GM12864 (cell line): ENCODE measurements at regions not wholly inside any gene's neighbourhood (a gene's known extent, or its start where the extent isn't known, plus 50 kb on each side); places are given as distances from the start of the nearest gene placed in this dataset.

Experiments used
- DNase-seq: peaks from one replicate; pipeline ENCODE4 v3.0.0-alpha.2; 2011; ENCODE audit warnings: low read depth
- H3K4me3 ChIP-seq: 2 replicates; pipeline ENCODE4 v1.5.1; 2011; ENCODE audit warnings: mild to moderate bottlenecking, low read depth, low read length, control low read depth
- CTCF ChIP-seq: IDR thresholded peaks from 2 replicates; pipeline ENCODE4 v1.5.1; 2011; ENCODE audit warnings: low read depth, mild to moderate bottlenecking, moderate library complexity, low read length, control low read depth, inconsistent platforms; ENCODE audit errors: missing control alignments

DNA sequence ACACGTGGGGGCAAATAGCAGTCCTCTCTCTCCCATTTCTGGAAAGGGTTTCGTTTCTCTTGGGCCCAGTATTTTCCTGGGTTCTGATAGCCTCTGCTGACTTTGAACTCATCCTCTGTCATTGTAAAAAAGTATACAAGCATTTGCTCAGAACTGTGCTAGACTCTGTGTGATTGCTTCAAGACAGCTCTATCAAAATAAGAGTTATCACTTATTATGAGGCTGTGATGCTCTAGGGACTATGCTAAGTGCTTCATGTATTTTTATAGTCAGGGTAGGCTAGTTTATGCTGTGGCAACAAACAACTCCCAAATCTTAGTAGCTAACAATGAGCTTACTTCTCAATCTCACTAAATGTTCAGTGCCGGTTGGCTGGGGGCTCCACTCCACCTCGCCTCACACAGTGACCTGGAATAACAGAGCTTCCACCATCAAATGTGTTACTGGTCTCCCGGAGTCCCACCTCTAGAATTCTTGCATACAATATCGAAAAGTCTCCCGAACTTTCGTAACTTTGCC, 110.8 kb upstream of the CDC42EP3 start:
- no peak for DNase-seq
- no peak overlapping the region for H3K4me3 ChIP-seq
- TF ChIP-seq CTCF = no peak

DNA sequence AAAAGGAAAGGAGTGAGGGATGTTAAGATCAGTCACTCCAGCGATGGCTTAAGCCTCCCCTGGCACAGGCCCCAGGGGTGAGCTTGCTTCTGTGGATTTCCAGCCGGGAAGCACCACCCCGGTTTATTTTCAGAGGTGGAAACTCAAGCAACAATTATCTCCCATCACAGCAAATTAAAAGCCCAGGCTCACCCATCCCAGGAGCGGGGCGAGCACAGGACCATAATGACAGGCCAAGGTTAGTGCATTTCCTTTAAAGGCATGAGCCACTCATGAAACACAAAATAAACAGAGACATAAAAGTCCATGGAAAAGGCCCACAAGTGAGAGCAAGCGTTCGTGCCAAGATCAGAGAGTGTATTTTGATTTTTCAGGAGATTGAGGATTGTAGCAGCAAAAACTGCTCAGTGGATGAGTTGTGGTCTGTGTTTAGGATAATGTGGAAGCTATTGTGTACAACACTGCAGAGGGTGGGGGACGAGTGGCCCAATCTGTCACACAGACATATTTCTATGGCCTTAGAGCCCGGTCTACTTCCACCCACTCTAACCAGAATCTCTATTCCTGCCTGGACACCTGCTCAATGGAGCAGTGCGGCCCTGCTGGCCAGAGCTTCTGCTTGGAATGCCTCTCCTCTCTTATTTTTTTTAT, 111.4 kb upstream of the CDC42EP3 start:
- no peak overlapping the region for H3K4me3 ChIP-seq
- TF ChIP-seq CTCF = no peak
- DNase-seq = no peak

GRCh38 chr2:37783545-37783944, 112.1 kb upstream of the CDC42EP3 start:
- no peak overlapping the region for H3K4me3 ChIP-seq
- no peak for TF ChIP-seq CTCF
- DNase-seq = no peak

DNA sequence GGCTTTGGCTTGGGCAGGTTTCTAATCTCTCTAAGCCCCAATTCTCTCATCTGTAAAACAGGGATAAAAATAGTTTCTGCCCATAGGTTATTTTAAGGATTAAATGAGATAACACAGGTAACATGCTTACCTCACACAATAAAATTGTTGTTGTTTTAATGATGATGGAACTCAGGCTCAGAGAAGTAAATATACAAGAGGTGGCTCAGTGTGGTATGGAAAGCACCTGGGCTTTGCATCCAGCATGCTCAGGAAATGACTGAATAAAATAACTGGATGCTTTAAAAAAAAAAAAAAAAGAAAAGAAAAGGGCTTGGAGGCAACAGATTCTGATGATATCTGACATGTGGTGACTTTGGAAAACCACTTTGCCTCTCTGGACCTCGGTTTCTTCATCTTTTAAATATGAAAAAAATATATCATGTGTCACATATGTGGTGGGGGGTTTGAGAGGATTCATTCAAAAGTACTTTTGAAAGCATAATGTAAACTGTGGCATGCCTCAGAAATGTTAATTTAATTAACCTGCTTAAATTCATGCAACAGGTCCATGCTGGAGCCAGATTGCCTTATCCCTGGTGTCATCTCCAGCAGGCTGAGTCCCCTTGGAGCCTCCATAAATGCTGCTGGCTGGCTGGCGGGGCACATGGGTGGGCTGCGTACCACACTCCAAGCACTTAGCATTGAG, 112.8 kb upstream of the CDC42EP3 start:
- TF ChIP-seq CTCF = no peak
- no peak for DNase-seq

DNA sequence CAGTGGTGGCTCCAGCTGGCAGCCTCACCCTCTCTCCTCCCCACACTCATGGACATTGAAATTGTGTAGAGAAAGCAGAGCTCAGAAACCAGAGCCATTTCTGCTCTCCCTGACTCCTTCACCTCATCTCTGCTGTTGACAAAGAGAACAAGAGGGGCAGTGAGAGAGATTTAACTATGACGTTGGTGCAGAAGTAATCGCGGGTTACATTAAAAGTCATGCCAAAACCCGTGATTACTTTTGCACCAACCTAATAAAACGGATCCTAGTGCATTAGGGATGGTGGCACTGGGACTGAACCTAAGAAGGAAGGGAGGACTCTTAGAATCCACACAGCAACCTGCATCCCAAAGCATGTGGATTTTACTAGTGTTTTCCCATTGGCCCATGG, 113.3 kb upstream of the CDC42EP3 start:
- no peak overlapping the region for H3K4me3 ChIP-seq
- no peak for DNase-seq
- TF ChIP-seq CTCF = no peak

More for the DNA sequence above, 112.8 kb upstream of the CDC42EP3 start:
- H3K4me3 ChIP-seq = no peak overlapping the region

DNA sequence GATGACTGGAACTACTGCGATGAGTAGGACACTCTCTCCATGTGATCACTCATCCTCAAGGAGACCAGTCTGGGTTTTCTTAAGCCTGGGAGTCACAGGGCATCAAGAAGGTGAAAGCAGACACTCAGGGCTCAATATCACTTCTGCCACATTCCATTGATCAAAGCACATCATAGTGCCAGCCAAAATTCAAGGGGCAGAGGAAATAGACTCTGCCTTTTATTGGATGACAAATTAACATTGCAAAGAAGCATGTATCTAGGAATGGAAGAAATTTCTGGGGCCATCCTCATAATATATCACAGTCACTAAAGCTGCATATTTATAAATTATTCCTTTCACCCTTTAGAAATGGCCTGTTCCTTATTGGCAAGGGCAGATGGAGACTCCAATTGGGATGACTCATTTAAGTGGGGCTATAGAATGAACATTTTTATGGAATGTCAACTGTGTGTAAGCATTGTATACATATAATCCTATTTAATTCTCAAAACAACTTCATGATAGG, 114.8 kb upstream of the CDC42EP3 start:
- TF ChIP-seq CTCF = no peak
- H3K4me3 ChIP-seq = no peak overlapping the region
- no peak for DNase-seq
